Prostate gland (tissue), 2 donors: ENCODE measurements at regions not wholly inside any gene's neighbourhood (a gene's known extent, or its start where the extent isn't known, plus 50 kb on each side); places are given as distances from the start of the nearest gene placed in this dataset.
"Not testable (repeated sequence)": the region's sequence is repeated elsewhere in the genome, so short reads cannot be mapped to it uniquely, and the experiment has no call there.

Experiments
- DNase-seq: peaks from one replicate; pipeline ENCODE4 v3.0.0-alpha.2; 2019; ENCODE audit warnings: low spot score
- H3K27ac ChIP-seq, 2 donors: fragments of 200-600 bp; sonication (generic); 2 replicates each; pipeline ENCODE4 v1.5.1; 2017 to 2019
- H3K27me3 ChIP-seq: fragments of 200-600 bp; sonication (generic); replicated peaks from 2 replicates; pipeline ENCODE4 v1.5.1; 2019; ENCODE audit not compliant: insufficient read depth
- H3K36me3 ChIP-seq, 2 donors: fragments of 200-600 bp; sonication (generic); 1 replicate in 1 of 2; 2 replicates in 1 of 2; pipeline versions ENCODE4 v1.5.1 to v1.8.1; 2017 to 2019
- H3K4me1 ChIP-seq: fragments of 200-600 bp; sonication (generic); replicated peaks from 2 replicates; pipeline ENCODE4 v1.5.1; 2019
- H3K4me3 ChIP-seq, 2 donors: fragments of 200-600 bp; sonication (generic); 2 replicates each; pipeline ENCODE4 v1.5.1; 2017 to 2019
- H3K9me3 ChIP-seq: fragments of 200-600 bp; sonication (generic); 2 replicates; pipeline ENCODE4 v1.5.1; 2017
- POLR2A ChIP-seq: fragments of 450-650 bp; IDR thresholded peaks from one replicate; pipeline ENCODE4 v1.6.1; 2016; ENCODE audit warnings: antibody characterized with exemption, mild to moderate bottlenecking
- POLR2AphosphoS5 ChIP-seq: sonication (generic); formaldehyde crosslinking; IDR thresholded peaks from one replicate; pipeline ENCODE4 v1.6.1; 2017; ENCODE audit warnings: antibody characterized with exemption
- WGBS: methylation state at CpG from one replicate; pipeline ENCODE4 v1.1.5; 2018; 5-methylcytosine and 5-hydroxymethylcytosine counted together
- intact Hi-C: fragments of 100-400 bp; cut with DNase I; formaldehyde crosslinking; loops from one replicate; pipeline ENCODE4 v1.14.2; 2022
- TF ChIP-seq, protein P1 (sequence below), 4 experiments: fragments of 200-600 bp in 2 of 4; fragments of 450-650 bp in 2 of 4; sonication (generic) in 2 of 4; IDR thresholded peaks; 1 replicate in 3 of 4; 2 replicates in 1 of 4; pipeline ENCODE4 v1.5.1; 2016 to 2019; ENCODE audit warnings: antibody characterized with exemption in 4 of 4, mild to moderate bottlenecking in 2 of 4, moderate library complexity in 2 of 4

DNA sequence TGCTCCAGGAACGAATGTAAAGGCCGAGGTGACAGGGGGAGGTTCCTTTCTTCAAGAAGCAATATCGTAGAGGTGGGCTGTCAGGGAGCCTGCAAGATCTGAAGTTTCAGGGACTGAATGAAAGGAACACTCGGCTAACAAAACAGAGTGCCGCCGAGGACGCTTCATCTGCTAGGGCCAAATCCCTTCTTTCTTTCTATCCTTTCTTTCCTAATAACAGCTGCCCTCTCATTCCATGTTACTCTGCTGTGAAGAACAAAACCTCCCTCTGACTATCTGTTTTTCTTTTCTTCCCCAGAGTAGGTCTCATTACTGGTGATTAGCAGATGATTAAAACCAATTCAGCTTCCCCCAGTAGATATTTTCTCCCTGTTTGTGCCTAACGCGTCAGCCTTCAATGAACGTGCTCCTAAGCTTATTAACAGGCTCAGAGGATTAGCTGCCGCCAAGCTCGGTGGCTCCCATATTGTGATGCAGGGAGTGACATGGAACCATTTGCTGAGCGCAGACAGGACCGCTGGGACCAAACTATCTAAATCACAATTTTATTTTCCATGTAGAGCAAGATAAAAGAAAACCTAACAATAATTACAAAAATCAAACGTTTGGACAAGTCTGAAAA, 414.6 kb downstream of the TMEM182 start:
- intact Hi-C loops = no loop called here
- H3K9me3 ChIP-seq = no peaks in the 10 kb centered on the region
- no peaks in the 10 kb centered on the region for H3K27me3 ChIP-seq
- no peak overlapping the region for H3K4me3 ChIP-seq
- H3K27ac ChIP-seq = no peak overlapping the region
- 88% methylated on average over 15 of the region's 15 CpGs for WGBS
- H3K4me1 ChIP-seq = no peaks in the 10 kb centered on the region
- no peaks in the 10 kb centered on the region for H3K36me3 ChIP-seq
- DNase-seq = no peak
- TF ChIP-seq POLR2AphosphoS5 (no peak), POLR2A (no peak)
- TF ChIP-seq, protein P1, sequence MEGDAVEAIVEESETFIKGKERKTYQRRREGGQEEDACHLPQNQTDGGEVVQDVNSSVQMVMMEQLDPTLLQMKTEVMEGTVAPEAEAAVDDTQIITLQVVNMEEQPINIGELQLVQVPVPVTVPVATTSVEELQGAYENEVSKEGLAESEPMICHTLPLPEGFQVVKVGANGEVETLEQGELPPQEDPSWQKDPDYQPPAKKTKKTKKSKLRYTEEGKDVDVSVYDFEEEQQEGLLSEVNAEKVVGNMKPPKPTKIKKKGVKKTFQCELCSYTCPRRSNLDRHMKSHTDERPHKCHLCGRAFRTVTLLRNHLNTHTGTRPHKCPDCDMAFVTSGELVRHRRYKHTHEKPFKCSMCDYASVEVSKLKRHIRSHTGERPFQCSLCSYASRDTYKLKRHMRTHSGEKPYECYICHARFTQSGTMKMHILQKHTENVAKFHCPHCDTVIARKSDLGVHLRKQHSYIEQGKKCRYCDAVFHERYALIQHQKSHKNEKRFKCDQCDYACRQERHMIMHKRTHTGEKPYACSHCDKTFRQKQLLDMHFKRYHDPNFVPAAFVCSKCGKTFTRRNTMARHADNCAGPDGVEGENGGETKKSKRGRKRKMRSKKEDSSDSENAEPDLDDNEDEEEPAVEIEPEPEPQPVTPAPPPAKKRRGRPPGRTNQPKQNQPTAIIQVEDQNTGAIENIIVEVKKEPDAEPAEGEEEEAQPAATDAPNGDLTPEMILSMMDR (IDR thresholded peaks at IDR 0.05) = no peak

DNA sequence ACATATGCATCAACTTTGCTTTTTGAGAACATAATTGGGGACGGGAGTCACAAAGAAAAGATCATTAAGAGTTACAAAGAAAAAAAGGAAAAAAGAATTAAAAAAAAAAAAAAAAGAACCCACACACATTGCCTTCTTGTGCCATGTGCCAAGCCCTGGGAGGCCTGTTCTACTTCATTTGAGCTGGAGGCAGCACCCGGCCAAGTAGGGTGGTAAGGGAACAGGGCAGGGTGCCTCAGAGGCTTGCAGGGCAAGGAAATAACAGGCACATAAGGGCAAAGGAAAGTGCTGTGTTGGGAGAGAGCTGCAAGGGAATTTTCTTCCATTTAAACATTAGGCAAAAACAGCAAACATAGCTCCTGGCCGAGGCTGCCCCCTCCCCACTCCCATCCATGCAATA, 418.0 kb downstream of the TMEM182 start:
- H3K9me3 ChIP-seq = no peaks in the 10 kb centered on the region
- H3K36me3 ChIP-seq = no peaks in the 10 kb centered on the region
- no peak for DNase-seq
- TF ChIP-seq, protein P1 (IDR thresholded peaks at IDR 0.05) = no peak
- TF ChIP-seq POLR2A = no peak
- no peak for TF ChIP-seq POLR2AphosphoS5
- 46% methylated on average over 3 of the region's 3 CpGs for WGBS
- intact Hi-C loops = no loop called here
- no peaks in the 10 kb centered on the region for H3K27me3 ChIP-seq
- no peak overlapping the region for H3K4me3 ChIP-seq
- H3K27ac ChIP-seq = no peak overlapping the region
- H3K4me1 ChIP-seq = no peaks in the 10 kb centered on the region

DNA sequence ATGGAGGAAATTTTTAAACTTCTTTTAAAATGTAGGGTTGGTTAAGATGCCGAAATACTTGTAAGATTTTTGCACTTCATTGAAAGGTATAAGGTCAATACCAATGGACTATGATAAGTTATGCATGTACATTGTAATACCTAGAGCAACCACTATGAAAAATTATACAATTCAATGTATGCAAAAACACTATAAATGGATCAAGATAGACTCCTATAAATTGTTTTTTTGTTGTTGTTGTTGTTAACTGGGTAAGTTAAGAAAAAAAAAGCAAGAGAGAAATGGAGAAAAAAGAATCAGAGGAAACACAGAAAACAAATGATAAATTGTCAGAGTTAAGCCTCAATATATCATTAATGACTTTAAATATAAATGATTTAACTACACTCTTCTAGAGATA, 421.2 kb downstream of the TMEM182 start:
- DNase-seq = no peak
- no peak overlapping the region for H3K4me3 ChIP-seq
- WGBS = 95% methylated on average over 1 of the region's 1 CpG
- TF ChIP-seq POLR2AphosphoS5 (no peak), POLR2A (no peak)
- TF ChIP-seq, protein P1 (IDR thresholded peaks at IDR 0.05) = peak in 1 of 4 experiments; percentile 39
- H3K4me1 ChIP-seq = no peaks in the 10 kb centered on the region
- no peaks in the 10 kb centered on the region for H3K9me3 ChIP-seq
- intact Hi-C loops = no loop called here
- H3K27me3 ChIP-seq = no peaks in the 10 kb centered on the region
- no peaks in the 10 kb centered on the region for H3K36me3 ChIP-seq
- H3K27ac ChIP-seq = no peak overlapping the region

DNA sequence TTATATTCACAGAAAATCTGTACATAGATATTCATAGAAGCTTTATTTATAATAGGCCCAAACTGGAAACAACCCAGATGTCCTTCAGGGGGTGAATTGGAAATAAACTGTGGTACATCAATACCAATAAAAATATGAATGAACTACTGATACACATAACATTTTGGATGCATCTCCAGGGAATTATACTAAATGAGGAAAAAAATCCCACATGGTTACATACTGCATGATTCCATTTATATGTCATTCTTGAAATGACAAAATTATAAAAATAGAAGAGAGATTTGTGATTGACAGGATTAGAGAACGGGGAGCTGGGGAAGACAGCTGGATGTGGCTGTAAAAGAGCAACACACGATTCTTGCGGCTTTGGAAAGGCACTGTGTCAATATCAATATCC, 435.0 kb downstream of the TMEM182 start:
- no peak overlapping the region for H3K27ac ChIP-seq
- 76% methylated on average over 3 of the region's 3 CpGs for whole genome bisulfite sequencing
- H3K4me1 ChIP-seq = no peaks in the 10 kb centered on the region
- H3K4me3 ChIP-seq = no peak overlapping the region
- TF ChIP-seq POLR2AphosphoS5 (no peak), POLR2A (no peak)
- TF ChIP-seq, protein P1 (IDR thresholded peaks at IDR 0.05) = no peak
- DNase-seq = no peak
- intact Hi-C loops = no loop called here
- H3K27me3 ChIP-seq = no peaks in the 10 kb centered on the region
- H3K36me3 ChIP-seq = no peaks in the 10 kb centered on the region
- no peaks in the 10 kb centered on the region for H3K9me3 ChIP-seq

DNA sequence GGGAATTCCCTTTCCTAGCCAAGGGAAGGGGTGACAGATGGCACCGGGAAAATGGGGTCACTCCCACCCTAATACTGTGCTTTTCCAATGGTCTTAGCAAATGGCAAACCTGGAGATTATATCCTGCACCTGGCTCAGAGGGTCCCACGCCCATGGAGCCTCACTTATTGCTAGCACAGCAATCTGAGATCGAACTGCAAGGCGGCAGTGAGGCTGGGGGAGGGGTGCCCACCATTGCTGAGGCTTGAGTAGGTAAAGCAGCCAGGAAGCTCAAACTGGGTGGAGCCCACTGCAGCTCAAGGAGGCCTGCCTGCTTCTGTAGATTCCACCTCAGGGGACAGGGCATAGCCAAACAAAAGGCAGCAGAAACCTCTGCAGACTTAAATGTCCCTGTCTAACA, 438.9 kb downstream of the TMEM182 start:
- intact Hi-C loops, H3K4me3 ChIP-seq, DNase-seq, H3K4me1 ChIP-seq, H3K9me3 ChIP-seq, H3K36me3 ChIP-seq, H3K27me3 ChIP-seq, H3K27ac ChIP-seq: not testable (repeated sequence)
- 87% methylated on average over 4 of the region's 4 CpGs for WGBS
